WTC11 (cell line): ENCODE measurements at regions not wholly inside any gene's neighbourhood (a gene's known extent, or its start where the extent isn't known, plus 50 kb on each side); places are given as distances from the start of the nearest gene placed in this dataset.

Source experiments
- ATAC-seq: fragments of 200-7000 bp; cut with Tn5 transposase; 2 replicates; pipeline ENCODE4 v1.10.0; 2021; ENCODE audit warnings: mild to moderate bottlenecking, moderate library complexity
- CTCF ChIA-PET: fragments of 300-600 bp; sonication (Branson Sonifier 250); formaldehyde crosslinking; loops from one replicate; lab custom pipeline; 2021; ENCODE audit warnings: antibody characterized with exemption; lab: Charles Lee
- POLR2A ChIA-PET: fragments of 350-600 bp; sonication (Branson Sonifier 250); formaldehyde crosslinking; loops from one replicate; lab custom pipeline; 2021; ENCODE audit warnings: antibody characterized with exemption; lab: Charles Lee
- DNase-seq: peaks from one replicate; pipeline ENCODE4 v3.0.0; 2021; ENCODE audit warnings: low spot score
- H3K27ac Mint-ChIP-seq: 2 replicates; pipeline ENCODE4 v1.8.0; 2021; ENCODE audit warnings: mixed read lengths
- H3K27me3 Mint-ChIP-seq: 2 replicates; pipeline ENCODE4 v1.8.0; 2021; ENCODE audit warnings: low read depth, mild to moderate bottlenecking, moderate library complexity, mixed read lengths
- H3K36me3 Mint-ChIP-seq: 2 replicates; pipeline ENCODE4 v1.8.0; 2021; ENCODE audit warnings: mixed read lengths
- H3K4me1 Mint-ChIP-seq: 2 replicates; pipeline ENCODE4 v1.8.0; 2022; ENCODE audit warnings: mixed read lengths
- H3K4me3 Mint-ChIP-seq: 2 replicates; pipeline ENCODE4 v1.8.0; 2021; ENCODE audit warnings: mild to moderate bottlenecking, moderate library complexity, mixed read lengths
- H3K9me3 Mint-ChIP-seq: 2 replicates; pipeline ENCODE4 v1.8.0; 2021; ENCODE audit warnings: mixed read lengths
- ATF6 ChIP-seq: sonication (generic); formaldehyde crosslinking; IDR thresholded peaks from 2 replicates; pipeline ENCODE4 v1.8.1; 2023; ENCODE audit warnings: mild to moderate bottlenecking, missing genetic modification reagents
- GRHL2 ChIP-seq: fragments of 250-450 bp; sonication (Bioruptor Pico); IDR thresholded peaks from 2 replicates; pipeline ENCODE4 v1.8.0; 2022; ENCODE audit warnings: mild to moderate bottlenecking, moderate library complexity; ENCODE audit not compliant: insufficient replicate concordance, severe bottlenecking
- HMGA2 ChIP-seq: fragments of 250-450 bp; sonication (Bioruptor Pico); IDR thresholded peaks from 2 replicates; pipeline ENCODE4 v1.4.0; 2021; ENCODE audit warnings: mild to moderate bottlenecking, moderate library complexity
- NFE2L1 ChIP-seq: sonication (generic); formaldehyde crosslinking; IDR thresholded peaks from 2 replicates; pipeline ENCODE4 v1.8.1; 2023; ENCODE audit warnings: missing genetic modification reagents
- TP53 ChIP-seq: sonication (generic); formaldehyde crosslinking; IDR thresholded peaks from 2 replicates; pipeline ENCODE4 v1.8.1; 2023; ENCODE audit warnings: mild to moderate bottlenecking, missing genetic modification reagents
- ZNF138 ChIP-seq: sonication (generic); formaldehyde crosslinking; conservative IDR thresholded peaks from 2 replicates; pipeline ENCODE4 v1.8.1; 2022; ENCODE audit warnings: mild to moderate bottlenecking, moderate library complexity, missing genetic modification reagents
- ZNF281 ChIP-seq: sonication (generic); formaldehyde crosslinking; IDR thresholded peaks from 2 replicates; pipeline ENCODE4 v1.8.0; 2023; ENCODE audit warnings: mild to moderate bottlenecking, missing genetic modification reagents
- ZNF317 ChIP-seq: sonication (generic); formaldehyde crosslinking; IDR thresholded peaks from 2 replicates; pipeline ENCODE4 v1.8.1; 2023; ENCODE audit warnings: low read depth, mild to moderate bottlenecking, moderate library complexity, missing genetic modification reagents, borderline replicate concordance
- ZNF396 ChIP-seq: fragments of 250-450 bp; sonication (Bioruptor Pico); IDR thresholded peaks from 2 replicates; pipeline ENCODE4 v1.8.0; 2021; ENCODE audit warnings: mild to moderate bottlenecking, moderate library complexity, borderline replicate concordance
- TF ChIP-seq, protein P1 (sequence below): sonication (generic); formaldehyde crosslinking; IDR thresholded peaks from 2 replicates; pipeline ENCODE4 v1.8.1; 2023; ENCODE audit warnings: mild to moderate bottlenecking, missing genetic modification reagents, moderate library complexity
- TF ChIP-seq, protein P2 (sequence below): fragments of 250-450 bp; sonication (Bioruptor Pico); conservative IDR thresholded peaks from 2 replicates; pipeline ENCODE4 v1.9.0; 2021; ENCODE audit warnings: mild to moderate bottlenecking
- TF ChIP-seq, protein P3 (sequence below): sonication (generic); formaldehyde crosslinking; IDR thresholded peaks from 2 replicates; pipeline ENCODE4 v1.8.1; 2023; ENCODE audit warnings: mild to moderate bottlenecking, moderate library complexity, missing genetic modification reagents
- TF ChIP-seq, protein P4 (sequence below): fragments of 250-450 bp; sonication (Bioruptor Pico); IDR thresholded peaks from 2 replicates; pipeline ENCODE4 v1.9.0; 2021; ENCODE audit warnings: moderate library complexity, mild to moderate bottlenecking, inconsistent platforms, borderline replicate concordance

DNA sequence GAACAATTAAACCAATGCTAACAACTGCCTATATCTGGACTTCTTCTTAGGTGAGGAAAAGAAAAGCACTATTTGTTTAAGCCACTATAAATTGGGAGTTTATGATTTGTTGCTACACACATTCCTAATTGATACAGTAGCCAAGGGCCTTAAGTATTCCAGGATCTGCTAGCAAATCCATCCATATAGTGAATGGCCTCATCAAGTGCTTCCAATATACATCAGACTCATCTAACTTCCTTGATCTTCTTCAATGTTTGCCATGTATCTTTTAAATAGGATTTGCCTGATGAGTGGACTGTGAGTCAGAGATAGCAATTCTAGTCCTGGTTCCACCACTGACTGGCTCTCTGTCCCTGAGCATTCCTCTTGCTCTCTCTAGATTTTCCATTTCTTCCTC lies 430.2 kb downstream of the OMA1 start (continued):
- TF ChIP-seq ATF6 (no peak), GRHL2 (CRISPR knock-in tag) (no peak), TP53 (no peak), ZNF138 (CRISPR knock-in tag) (no peak), ZNF281 (CRISPR knock-in tag) (no peak), ZNF396 (CRISPR knock-in tag) (no peak)
- TF ChIP-seq, protein P1, sequence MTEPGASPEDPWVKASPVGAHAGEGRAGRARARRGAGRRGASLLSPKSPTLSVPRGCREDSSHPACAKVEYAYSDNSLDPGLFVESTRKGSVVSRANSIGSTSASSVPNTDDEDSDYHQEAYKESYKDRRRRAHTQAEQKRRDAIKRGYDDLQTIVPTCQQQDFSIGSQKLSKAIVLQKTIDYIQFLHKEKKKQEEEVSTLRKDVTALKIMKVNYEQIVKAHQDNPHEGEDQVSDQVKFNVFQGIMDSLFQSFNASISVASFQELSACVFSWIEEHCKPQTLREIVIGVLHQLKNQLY (CRISPR knock-in tag), result no peak
- TF ChIP-seq, protein P2, sequence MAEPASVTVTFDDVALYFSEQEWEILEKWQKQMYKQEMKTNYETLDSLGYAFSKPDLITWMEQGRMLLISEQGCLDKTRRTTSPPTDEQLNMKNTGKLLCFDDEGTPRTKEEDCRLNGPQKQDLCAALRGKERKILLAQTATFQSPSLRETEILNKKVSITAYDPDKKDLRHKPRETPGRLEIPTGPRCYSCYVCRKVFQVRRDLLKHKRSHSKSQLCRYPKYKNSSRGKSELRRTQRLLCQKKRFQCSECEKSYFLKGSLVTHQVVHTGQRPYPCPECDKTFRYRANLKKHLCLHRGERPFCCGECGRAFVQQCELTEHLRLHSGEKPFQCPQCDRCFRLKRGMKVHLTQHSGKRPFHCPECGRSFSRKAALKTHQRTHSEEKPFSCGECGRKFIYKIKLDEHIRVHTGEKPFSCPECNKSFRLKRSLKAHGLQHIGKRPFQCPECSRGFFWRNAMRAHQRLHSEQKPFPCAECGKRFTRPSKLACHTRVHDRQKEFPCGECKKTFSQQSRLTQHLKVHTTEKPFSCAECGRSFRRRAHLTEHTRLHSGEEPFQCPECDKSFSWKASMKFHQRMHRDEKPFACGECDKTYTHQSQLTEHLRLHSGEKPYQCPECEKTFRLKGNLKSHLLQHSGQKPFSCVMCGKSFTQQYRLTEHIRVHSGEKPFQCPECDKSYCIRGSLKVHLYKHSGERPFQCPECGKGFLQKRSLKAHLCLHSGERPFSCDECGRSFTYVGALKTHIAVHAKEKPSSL (CRISPR knock-in tag), result no peak
- TF ChIP-seq, protein P3, sequence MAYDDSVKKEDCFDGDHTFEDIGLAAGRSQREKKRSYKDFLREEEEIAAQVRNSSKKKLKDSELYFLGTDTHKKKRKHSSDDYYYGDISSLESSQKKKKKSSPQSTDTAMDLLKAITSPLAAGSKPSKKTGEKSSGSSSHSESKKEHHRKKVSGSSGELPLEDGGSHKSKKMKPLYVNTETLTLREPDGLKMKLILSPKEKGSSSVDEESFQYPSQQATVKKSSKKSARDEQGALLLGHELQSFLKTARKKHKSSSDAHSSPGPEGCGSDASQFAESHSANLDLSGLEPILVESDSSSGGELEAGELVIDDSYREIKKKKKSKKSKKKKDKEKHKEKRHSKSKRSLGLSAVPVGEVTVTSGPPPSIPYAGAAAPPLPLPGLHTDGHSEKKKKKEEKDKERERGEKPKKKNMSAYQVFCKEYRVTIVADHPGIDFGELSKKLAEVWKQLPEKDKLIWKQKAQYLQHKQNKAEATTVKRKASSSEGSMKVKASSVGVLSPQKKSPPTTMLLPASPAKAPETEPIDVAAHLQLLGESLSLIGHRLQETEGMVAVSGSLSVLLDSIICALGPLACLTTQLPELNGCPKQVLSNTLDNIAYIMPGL (CRISPR knock-in tag), result no peak

- Mint-ChIP-seq H3K36me3 (peaks cover 7% of the 10 kb centered on the region), H3K27me3 (no peaks in the 10 kb centered on the region), H3K4me3 (no peak overlapping the region), H3K27ac (no peak overlapping the region)
- no peak for DNase-seq
- POLR2A ChIA-PET, result no interaction called here
- TF ChIP-seq ZNF317 (CRISPR knock-in tag) (no peak), HMGA2 (CRISPR knock-in tag) (no peak), NFE2L1 (CRISPR knock-in tag) (no peak), TP53 (no peak)
- TF ChIP-seq, protein P4, sequence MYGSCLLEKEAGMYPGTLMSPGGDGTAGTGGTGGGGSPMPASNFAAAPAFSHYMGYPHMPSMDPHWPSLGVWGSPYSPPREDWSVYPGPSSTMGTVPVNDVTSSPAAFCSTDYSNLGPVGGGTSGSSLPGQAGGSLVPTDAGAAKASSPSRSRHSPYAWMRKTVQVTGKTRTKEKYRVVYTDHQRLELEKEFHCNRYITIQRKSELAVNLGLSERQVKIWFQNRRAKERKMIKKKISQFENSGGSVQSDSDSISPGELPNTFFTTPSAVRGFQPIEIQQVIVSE, result no peak
- TF ChIP-seq, all 79 proteins: peak for 0
- CTCF ChIA-PET, result no interaction called here
- no peak for ATAC-seq
- Mint-ChIP-seq H3K4me1 (no peaks in the 10 kb centered on the region), H3K9me3 (peaks cover 7% of the 10 kb centered on the region)
Observed at GRCh38 chr1:58109646-58110200, 436.8 kb downstream of the OMA1 start.
